HepG2 (cell line): ENCODE measurements at regions not wholly inside any gene's neighbourhood (a gene's known extent, or its start where the extent isn't known, plus 50 kb on each side); places are given as distances from the start of the nearest gene placed in this dataset.

Source experiments
- DR1 ChIP-seq: sonication (generic); formaldehyde crosslinking; IDR thresholded peaks from 2 replicates; pipeline ENCODE4 v1.8.0; 2021; ENCODE audit warnings: mild to moderate bottlenecking, missing genetic modification reagents, inconsistent platforms
- ELF1 ChIP-seq: sonication (generic); formaldehyde crosslinking; IDR thresholded peaks from 2 replicates; pipeline ENCODE4 v1.4.0; 2020; ENCODE audit warnings: missing genetic modification reagents
- IRF2 ChIP-seq: IDR thresholded peaks from 2 replicates; pipeline ENCODE4 v1.6.1; 2018; ENCODE audit warnings: missing genetic modification reagents, missing compliant biosample characterization
- KLF16 ChIP-seq, 2 experiments: sonication (generic) in 1 of 2; formaldehyde crosslinking in 1 of 2; IDR thresholded peaks; 2 replicates each; pipeline versions ENCODE4 v1.6.1 to v1.8.0; 2016 to 2023; ENCODE audit warnings: missing genetic modification reagents in 2 of 2, missing compliant biosample characterization in 1 of 2
- KMT2A ChIP-seq: sonication (generic); formaldehyde crosslinking; IDR thresholded peaks from 2 replicates; pipeline ENCODE4 v1.4.0; 2020; ENCODE audit warnings: missing genetic modification reagents
- NRL ChIP-seq: sonication (generic); formaldehyde crosslinking; IDR thresholded peaks from 2 replicates; pipeline ENCODE4 v1.5.0; 2020; ENCODE audit warnings: missing genetic modification reagents, mild to moderate bottlenecking, moderate library complexity, borderline replicate concordance
- RFXAP ChIP-seq: sonication (generic); formaldehyde crosslinking; IDR thresholded peaks from 2 replicates; pipeline ENCODE4 v1.4.0; 2020; ENCODE audit warnings: missing genetic modification reagents, borderline replicate concordance
- ZNF207 ChIP-seq: fragments of 450-650 bp; IDR thresholded peaks from 2 replicates; pipeline ENCODE4 v1.6.1; 2016; ENCODE audit warnings: antibody characterized with exemption, borderline replicate concordance
- ZNF446 ChIP-seq: sonication (generic); formaldehyde crosslinking; IDR thresholded peaks from 2 replicates; pipeline ENCODE4 v1.5.0; 2020; ENCODE audit warnings: mild to moderate bottlenecking, missing genetic modification reagents
- ZNF557 ChIP-seq: sonication (generic); formaldehyde crosslinking; IDR thresholded peaks from 2 replicates; pipeline ENCODE4 v1.4.0; 2020; ENCODE audit warnings: missing genetic modification reagents
- ZNF878 ChIP-seq: sonication (generic); formaldehyde crosslinking; IDR thresholded peaks from 2 replicates; pipeline ENCODE4 v1.8.1; 2023; ENCODE audit warnings: mild to moderate bottlenecking, missing genetic modification reagents, moderate library complexity
- ZNF883 ChIP-seq: sonication (generic); formaldehyde crosslinking; IDR thresholded peaks from 2 replicates; pipeline ENCODE4 v1.5.1; 2020; ENCODE audit warnings: mild to moderate bottlenecking, missing genetic modification reagents; ENCODE audit errors: not compliant biosample characterization
- ZSCAN12 ChIP-seq: sonication (generic); formaldehyde crosslinking; IDR thresholded peaks from 2 replicates; pipeline ENCODE4 v1.9.0; 2021; ENCODE audit warnings: mild to moderate bottlenecking, missing genetic modification reagents
- TF ChIP-seq, protein P1 (sequence below): IDR thresholded peaks from 2 replicates; pipeline ENCODE4 v1.4.0; 2020; ENCODE audit warnings: mild to moderate bottlenecking, missing genetic modification reagents
- TF ChIP-seq, protein P2 (sequence below): sonication (generic); formaldehyde crosslinking; IDR thresholded peaks from 2 replicates; pipeline ENCODE4 v1.5.1; 2020; ENCODE audit warnings: mild to moderate bottlenecking, missing genetic modification reagents, moderate library complexity
- TF ChIP-seq, protein P3 (sequence below): sonication (generic); formaldehyde crosslinking; IDR thresholded peaks from 2 replicates; pipeline ENCODE4 v1.4.0; 2020; ENCODE audit warnings: missing genetic modification reagents, borderline replicate concordance
- TF ChIP-seq, protein P4 (sequence below): IDR thresholded peaks from 2 replicates; pipeline ENCODE4 v1.6.1; 2018; ENCODE audit warnings: missing genetic modification reagents, mild to moderate bottlenecking, missing compliant biosample characterization
- TF ChIP-seq, protein P5 (sequence below): sonication (generic); formaldehyde crosslinking; IDR thresholded peaks from 2 replicates; pipeline ENCODE4 v1.5.1; 2020; ENCODE audit warnings: missing genetic modification reagents, mild to moderate bottlenecking, borderline replicate concordance

DNA sequence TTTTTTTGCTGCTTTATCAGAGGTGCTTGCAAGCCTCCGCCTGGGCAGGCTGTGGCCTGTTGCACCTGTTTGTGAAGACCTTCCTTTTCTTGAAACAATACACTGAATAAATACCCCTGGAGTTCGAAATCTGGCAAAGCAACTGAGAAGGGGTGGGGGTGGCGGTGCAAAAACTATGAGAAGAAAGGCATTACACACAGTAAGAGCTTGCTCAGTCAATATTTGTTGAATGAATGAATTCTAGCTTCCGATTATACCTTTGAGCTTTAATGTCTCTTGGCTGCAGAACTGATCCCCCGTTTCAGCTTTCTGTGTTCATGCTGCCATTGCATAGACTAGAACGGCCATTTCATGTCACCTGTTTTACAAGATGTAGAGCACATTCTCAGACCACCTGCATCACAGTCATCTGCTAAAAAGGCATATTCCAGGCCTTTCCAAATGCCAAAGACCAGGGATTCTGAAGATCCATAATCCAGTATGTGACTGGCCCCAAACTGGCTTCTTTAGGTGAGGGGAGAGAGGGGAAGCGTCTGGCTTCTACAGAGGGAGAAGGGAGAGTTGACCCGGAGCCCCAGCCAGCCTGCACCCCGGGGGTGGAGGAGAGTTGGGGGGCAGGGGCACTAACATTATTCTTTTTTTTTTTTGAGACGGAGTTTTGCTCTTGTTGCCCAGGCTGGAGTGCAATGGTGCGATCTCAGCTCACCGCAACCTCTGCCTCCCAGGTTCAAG is 111.5 kb downstream of the ETS2 start (continued):
- TF ChIP-seq, protein P1, sequence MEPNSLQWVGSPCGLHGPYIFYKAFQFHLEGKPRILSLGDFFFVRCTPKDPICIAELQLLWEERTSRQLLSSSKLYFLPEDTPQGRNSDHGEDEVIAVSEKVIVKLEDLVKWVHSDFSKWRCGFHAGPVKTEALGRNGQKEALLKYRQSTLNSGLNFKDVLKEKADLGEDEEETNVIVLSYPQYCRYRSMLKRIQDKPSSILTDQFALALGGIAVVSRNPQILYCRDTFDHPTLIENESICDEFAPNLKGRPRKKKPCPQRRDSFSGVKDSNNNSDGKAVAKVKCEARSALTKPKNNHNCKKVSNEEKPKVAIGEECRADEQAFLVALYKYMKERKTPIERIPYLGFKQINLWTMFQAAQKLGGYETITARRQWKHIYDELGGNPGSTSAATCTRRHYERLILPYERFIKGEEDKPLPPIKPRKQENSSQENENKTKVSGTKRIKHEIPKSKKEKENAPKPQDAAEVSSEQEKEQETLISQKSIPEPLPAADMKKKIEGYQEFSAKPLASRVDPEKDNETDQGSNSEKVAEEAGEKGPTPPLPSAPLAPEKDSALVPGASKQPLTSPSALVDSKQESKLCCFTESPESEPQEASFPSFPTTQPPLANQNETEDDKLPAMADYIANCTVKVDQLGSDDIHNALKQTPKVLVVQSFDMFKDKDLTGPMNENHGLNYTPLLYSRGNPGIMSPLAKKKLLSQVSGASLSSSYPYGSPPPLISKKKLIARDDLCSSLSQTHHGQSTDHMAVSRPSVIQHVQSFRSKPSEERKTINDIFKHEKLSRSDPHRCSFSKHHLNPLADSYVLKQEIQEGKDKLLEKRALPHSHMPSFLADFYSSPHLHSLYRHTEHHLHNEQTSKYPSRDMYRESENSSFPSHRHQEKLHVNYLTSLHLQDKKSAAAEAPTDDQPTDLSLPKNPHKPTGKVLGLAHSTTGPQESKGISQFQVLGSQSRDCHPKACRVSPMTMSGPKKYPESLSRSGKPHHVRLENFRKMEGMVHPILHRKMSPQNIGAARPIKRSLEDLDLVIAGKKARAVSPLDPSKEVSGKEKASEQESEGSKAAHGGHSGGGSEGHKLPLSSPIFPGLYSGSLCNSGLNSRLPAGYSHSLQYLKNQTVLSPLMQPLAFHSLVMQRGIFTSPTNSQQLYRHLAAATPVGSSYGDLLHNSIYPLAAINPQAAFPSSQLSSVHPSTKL (CRISPR knock-in tag), result peak; percentile 90; the same call in 1 of the 2 replicates
- no peak for TF ChIP-seq NRL (CRISPR knock-in tag)
- TF ChIP-seq IRF2 (CRISPR knock-in tag), result peak; percentile 39; the same call in 1 of the 2 replicates
- TF ChIP-seq, protein P2, sequence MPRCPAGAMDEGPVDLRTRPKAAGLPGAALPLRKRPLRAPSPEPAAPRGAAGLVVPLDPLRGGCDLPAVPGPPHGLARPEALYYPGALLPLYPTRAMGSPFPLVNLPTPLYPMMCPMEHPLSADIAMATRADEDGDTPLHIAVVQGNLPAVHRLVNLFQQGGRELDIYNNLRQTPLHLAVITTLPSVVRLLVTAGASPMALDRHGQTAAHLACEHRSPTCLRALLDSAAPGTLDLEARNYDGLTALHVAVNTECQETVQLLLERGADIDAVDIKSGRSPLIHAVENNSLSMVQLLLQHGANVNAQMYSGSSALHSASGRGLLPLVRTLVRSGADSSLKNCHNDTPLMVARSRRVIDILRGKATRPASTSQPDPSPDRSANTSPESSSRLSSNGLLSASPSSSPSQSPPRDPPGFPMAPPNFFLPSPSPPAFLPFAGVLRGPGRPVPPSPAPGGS (CRISPR knock-in tag), result no peak
- TF ChIP-seq RFXAP (CRISPR knock-in tag), result no peak
- TF ChIP-seq ZNF557 (CRISPR knock-in tag), result no peak
- TF ChIP-seq, protein P3, sequence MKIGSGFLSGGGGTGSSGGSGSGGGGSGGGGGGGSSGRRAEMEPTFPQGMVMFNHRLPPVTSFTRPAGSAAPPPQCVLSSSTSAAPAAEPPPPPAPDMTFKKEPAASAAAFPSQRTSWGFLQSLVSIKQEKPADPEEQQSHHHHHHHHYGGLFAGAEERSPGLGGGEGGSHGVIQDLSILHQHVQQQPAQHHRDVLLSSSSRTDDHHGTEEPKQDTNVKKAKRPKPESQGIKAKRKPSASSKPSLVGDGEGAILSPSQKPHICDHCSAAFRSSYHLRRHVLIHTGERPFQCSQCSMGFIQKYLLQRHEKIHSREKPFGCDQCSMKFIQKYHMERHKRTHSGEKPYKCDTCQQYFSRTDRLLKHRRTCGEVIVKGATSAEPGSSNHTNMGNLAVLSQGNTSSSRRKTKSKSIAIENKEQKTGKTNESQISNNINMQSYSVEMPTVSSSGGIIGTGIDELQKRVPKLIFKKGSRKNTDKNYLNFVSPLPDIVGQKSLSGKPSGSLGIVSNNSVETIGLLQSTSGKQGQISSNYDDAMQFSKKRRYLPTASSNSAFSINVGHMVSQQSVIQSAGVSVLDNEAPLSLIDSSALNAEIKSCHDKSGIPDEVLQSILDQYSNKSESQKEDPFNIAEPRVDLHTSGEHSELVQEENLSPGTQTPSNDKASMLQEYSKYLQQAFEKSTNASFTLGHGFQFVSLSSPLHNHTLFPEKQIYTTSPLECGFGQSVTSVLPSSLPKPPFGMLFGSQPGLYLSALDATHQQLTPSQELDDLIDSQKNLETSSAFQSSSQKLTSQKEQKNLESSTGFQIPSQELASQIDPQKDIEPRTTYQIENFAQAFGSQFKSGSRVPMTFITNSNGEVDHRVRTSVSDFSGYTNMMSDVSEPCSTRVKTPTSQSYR, result peak; percentile 80; the same call in 1 of the 2 replicates
- TF ChIP-seq, protein P4, sequence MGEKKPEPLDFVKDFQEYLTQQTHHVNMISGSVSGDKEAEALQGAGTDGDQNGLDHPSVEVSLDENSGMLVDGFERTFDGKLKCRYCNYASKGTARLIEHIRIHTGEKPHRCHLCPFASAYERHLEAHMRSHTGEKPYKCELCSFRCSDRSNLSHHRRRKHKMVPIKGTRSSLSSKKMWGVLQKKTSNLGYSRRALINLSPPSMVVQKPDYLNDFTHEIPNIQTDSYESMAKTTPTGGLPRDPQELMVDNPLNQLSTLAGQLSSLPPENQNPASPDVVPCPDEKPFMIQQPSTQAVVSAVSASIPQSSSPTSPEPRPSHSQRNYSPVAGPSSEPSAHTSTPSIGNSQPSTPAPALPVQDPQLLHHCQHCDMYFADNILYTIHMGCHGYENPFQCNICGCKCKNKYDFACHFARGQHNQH (CRISPR knock-in tag), result peak; percentile 54; the same call in 1 of the 2 replicates
- TF ChIP-seq ZSCAN12, result no peak
- TF ChIP-seq ZNF878, result 0 out of 2 replicates have a peak, but pooled peaks have one; percentile 30
- no peak for TF ChIP-seq ZNF207
- no peak for TF ChIP-seq ZNF883 (CRISPR knock-in tag)
- TF ChIP-seq ELF1 (CRISPR knock-in tag), result 0 out of 2 replicates have a peak, but pooled peaks have one; percentile 15
- no peak for TF ChIP-seq KMT2A
- peak in 1 of 2 experiments; percentile 54; a peak in 1 of 4 replicates for TF ChIP-seq KLF16 (CRISPR knock-in tag; IDR thresholded peaks at IDR 0.05)
- TF ChIP-seq, protein P5, sequence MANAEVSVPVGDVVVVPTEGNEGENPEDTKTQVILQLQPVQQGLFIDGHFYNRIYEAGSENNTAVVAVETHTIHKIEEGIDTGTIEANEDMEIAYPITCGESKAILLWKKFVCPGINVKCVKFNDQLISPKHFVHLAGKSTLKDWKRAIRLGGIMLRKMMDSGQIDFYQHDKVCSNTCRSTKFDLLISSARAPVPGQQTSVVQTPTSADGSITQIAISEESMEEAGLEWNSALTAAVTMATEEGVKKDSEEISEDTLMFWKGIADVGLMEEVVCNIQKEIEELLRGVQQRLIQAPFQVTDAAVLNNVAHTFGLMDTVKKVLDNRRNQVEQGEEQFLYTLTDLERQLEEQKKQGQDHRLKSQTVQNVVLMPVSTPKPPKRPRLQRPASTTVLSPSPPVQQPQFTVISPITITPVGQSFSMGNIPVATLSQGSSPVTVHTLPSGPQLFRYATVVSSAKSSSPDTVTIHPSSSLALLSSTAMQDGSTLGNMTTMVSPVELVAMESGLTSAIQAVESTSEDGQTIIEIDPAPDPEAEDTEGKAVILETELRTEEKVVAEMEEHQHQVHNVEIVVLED (CRISPR knock-in tag), result no peak
- TF ChIP-seq DR1 (CRISPR knock-in tag), result no peak
- no peak for TF ChIP-seq ZNF446 (CRISPR knock-in tag)
